ENCODE measurements at regions not wholly inside any gene's neighbourhood (a gene's known extent, or its start where the extent isn't known, plus 50 kb on each side); places are given as distances from the start of the nearest gene placed in this dataset.

DNA sequence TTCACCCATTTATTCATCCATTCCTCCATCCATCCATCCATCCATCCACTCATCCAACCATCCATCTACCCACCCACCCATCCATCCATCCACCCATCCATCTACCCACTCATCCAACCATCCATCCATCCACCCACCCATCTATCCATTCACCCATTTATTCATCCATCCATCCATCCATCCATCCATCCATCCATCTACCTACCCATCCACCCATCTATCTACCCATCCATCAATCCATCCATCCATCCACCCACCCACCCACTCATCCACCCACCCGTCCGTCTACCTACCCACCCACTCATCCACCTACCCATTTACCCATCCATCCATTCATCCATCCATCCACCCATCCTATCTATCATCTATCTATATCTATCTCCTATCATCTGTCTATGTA, 169.4 kb upstream of the SHH start:
- TF ChIP-seq, protein P1, sequence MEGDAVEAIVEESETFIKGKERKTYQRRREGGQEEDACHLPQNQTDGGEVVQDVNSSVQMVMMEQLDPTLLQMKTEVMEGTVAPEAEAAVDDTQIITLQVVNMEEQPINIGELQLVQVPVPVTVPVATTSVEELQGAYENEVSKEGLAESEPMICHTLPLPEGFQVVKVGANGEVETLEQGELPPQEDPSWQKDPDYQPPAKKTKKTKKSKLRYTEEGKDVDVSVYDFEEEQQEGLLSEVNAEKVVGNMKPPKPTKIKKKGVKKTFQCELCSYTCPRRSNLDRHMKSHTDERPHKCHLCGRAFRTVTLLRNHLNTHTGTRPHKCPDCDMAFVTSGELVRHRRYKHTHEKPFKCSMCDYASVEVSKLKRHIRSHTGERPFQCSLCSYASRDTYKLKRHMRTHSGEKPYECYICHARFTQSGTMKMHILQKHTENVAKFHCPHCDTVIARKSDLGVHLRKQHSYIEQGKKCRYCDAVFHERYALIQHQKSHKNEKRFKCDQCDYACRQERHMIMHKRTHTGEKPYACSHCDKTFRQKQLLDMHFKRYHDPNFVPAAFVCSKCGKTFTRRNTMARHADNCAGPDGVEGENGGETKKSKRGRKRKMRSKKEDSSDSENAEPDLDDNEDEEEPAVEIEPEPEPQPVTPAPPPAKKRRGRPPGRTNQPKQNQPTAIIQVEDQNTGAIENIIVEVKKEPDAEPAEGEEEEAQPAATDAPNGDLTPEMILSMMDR (IDR thresholded peaks at IDR 0.05 in 4 of 5, conservative IDR thresholded peaks at IDR 0.05 in 1 of 5), result no peak
- TF ChIP-seq POLR2A (IDR thresholded peaks at IDR 0.05), result no peak

Data from gastrocnemius medialis (tissue), 4 donors.